GM18873 (cell line): ENCODE measurements at regions not wholly inside any gene's neighbourhood (a gene's known extent, or its start where the extent isn't known, plus 50 kb on each side); places are given as distances from the start of the nearest gene placed in this dataset.

Source experiments
- ATAC-seq: cut with Tn5 transposase; IDR thresholded peaks from one replicate; pipeline ENCODE4 v1.9.1; 2021; ENCODE audit warnings: mild to moderate bottlenecking, moderate library complexity, moderate number of reproducible peaks; ENCODE audit not compliant: unreplicated experiment, low FRiP score

DNA sequence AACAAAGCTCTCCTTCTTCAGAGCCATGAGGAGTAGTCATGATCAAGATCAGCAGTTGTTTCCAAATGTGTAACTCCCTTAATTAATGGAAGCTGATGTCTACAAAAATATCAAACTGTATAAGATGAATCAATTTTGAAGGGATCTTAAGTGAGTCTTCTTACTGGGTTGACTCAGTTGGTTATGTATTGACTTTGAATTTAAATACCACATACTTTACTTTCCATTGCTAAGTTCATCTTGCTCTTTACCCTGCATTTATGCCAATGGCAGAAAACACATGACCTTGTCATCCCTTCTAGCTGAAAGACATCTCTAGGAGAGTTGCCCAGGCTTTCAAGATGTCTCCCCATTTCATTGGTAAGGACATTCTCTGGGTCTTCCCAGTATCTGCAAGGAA is 123.2 kb upstream of the STMND1 start:
- no peak for ATAC-seq

DNA sequence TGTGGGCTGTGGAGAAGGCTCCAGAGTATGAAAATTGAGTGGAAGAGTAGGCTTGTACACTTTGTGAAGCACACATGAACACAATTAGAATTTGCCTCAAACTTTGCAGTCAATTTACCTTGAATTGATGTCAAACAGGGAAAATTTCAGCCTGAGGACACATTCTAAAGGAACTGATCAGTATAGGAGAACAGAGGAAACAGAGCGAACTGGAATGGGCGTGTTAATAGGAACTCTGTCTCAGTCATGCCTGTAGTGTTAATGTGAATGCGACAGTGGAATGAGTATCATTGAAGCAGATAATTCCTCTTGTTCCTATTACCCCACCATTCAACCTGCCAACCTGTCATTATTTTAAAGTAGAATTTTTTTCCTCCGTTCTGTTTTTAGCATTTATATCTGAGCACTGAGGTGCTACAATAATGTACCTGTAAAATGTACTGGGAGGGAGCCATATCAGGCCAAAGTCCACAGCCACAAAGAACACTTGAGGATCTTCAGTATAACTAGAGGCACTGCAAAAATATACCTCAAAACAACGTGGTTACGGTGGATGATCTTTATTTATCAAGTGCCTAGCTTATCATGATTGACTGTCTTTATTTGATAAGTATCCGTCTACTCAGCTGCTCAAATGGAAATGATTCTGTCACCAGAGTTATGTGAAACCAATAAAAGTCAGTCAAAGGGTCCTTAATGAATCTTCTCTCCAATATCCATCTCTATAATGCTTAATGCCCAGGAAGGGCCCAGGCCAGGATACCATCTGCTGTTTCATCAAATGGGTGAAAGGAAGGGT is 125.3 kb upstream of the STMND1 start:
- ATAC-seq: no peak

DNA sequence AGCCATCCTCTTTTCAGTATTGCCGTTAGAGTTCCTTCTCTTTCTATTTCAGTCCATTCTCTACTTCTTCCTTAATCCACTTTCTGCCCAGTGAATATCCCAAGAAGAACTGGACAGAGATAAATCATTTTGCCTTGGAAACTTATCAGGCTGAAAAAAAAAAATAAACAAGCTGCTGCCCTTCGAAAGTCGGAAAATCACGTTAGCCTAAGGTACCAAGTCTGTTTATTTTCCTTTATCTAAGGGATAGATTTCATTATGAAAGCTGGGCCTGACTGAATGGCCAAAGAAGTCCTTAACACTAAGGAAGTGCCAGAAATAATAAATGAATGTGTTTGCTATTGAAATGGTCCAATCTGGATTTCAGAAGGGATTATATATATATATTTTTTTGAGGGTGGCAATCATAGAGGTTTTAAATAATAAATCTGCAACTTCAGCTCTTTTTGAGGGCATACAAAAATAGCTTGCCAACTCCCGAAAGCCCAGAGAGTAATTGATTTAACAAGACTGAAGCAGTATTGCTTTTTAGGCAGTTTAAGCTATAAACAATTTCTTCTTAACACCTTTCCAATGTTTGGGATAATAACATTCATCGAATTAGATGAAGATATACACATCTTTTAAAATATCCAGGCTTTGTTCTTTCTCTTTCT is 127.0 kb upstream of the STMND1 start:
- no peak for ATAC-seq

DNA sequence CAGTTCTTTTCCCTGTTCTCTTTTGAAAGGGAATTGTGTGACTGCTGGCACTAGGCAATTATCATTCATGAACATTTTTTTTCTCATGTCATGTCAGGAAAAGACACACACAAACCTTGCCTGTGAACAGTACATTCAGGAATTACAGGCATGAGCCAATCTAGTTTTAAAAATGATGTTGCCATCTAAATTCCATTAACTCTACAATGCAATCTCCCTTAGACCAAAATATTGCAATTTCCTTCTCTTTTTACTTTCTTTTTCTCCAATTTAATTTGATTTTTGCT is 127.5 kb upstream of the STMND1 start:
- no peak for ATAC-seq

DNA sequence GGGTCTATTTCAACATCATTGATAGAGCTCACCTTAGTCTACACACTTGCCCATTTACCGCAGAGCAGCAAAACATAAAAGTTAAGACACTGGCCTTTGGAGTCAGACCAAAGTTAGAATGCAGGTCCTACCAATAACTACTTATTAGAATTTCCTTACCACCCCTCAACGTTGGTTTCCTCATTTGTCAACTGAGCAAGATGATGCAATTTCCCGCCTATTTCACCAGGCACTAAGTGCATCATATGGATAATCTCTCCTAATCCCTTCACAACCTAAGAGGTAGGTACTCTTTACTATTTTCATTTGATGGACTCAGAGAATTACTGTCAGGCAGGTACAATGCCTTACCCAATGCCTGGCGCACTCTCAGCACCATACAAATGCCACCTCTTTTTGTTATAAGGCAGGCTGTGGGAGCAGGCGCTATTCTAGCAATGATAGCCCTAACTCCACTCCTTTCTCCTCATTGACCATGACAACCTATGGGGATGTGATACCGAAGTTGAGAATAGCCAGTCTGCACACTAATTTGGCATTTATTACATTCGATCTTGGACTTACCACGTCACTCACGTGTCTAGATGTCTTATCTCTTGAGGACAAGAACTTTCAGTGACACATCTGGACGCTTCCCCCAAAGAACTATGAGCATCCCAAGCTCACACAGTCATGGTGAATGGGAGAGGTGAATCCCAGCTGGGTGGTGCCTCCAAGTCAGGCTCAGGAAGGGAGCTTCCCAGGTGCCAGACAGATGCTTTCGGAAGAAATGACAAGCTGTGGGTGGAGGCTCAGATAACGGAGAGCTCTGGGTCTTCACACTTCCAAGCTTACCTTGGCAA is 128.1 kb upstream of the STMND1 start:
- ATAC-seq: no peak

DNA sequence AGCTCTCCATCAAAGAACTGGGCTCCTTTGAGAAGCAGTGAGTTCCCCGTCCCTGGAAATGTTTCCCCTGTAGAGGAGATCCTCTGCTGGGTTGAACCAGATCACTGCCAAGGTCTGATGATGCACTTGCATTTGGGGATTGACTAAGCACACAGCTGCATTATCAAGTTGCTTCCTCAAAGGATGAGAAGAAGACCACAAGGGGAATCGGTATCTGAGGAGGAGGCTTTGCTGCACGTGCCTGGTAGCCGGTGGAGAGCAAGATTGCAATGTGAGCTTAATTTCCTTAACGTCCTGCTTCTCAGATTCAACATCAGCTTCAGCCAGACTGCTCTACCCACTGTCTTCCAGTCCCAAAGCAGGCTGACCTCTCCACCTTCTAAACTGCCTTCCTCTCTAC is 128.8 kb upstream of the STMND1 start:
- no peak for ATAC-seq

DNA sequence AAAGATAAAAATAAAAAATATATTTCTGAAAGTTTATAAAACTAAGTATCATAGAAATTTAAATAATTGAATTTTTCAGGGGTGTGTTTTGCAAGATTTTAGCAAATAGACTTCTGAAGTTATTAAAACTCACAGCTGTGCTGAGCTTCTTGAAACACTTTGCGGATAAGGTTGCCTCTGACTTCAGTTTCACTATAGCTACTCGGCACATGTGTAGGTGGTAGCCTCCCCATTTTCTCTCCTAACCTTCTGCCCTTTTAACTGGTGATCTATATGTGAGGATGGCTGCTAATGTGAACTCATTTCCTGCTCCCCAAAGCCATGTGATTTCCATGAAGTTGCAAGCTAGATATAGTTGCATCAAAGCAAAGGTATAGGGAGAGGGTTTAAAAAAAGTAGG is 129.3 kb upstream of the STMND1 start:
- no peak for ATAC-seq

DNA sequence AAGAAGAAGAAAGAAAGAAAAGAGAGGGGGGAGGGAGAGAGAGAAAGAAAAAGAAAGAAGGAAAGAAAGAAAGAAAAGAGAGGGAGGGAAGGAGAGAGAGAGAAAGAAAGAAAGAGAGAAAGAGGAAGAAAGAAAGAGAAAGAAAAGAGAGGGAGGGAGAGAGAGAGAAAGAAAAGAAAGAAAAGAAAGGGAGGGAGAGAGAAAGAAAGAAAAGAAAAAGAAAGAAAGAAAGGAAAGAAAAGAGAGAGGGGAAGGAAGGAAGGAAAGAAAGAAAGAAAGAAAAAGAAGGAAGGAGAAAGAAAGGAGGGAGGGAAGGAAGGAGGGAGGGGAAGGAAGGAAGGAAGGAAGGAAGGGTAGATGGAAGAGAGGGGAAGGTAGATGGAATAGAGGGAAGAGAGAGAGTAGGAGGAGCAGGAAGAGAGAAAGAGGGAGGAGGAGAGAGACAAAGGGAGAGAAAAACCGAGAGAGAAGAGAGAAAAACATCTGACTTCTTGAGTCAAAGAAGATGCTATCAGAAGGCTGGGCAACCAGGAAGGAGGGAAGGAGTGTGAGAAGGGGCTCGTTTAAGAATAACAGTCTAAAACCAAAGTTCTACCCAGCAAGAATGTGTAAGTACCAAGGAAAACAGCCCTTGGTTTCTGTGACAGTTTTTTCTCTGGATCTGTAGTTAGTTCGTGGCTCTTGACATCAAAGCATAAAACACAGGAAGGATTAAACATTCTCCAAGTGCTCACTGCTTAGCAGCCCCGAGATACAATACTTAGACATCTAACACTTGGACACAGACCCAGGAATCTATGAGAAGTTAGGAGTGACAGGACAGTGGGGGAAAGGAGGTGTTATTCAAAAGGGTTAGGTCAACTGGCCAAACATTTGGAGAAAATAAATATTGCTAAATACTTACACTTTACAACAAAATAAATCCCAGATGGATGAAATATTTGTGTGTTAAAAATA is 131.9 kb upstream of the STMND1 start:
- ATAC-seq: no peak

DNA sequence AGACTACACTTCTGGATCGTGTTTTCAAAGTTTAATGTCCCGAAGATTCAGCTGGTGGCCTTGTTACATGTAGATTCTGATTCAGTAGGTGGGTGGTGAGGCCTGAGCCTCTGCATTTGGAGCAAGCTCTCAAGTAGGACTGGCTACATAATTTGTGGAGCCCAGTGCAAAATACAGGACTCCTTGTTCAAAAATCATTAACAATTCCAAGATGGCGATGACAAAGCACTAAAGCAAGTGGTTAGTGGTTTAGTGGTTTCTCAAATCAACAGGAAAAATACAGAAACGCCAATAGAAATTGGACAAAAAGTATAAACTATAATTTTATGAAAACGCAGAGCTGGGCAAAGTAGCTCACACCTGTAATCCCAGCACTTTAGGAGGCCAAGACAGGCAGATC is 133.7 kb upstream of the STMND1 start:
- ATAC-seq: no peak

DNA sequence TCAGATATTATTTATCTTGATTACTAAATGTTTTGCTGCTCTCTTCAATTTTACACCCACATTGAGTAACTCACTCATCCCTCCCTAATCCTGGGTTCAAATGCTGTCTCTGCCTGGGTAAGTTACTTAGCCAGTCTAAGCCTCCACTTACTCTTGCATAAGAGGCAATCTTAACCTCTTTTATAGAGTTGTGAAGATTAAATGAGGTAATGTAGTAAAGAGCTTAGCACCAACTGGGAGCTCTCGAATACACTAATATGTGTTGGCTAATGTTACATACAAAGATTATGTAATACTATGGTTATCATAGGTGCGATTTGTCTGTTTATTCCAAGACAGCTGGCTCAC is 134.4 kb upstream of the STMND1 start:
- ATAC-seq: no peak

DNA sequence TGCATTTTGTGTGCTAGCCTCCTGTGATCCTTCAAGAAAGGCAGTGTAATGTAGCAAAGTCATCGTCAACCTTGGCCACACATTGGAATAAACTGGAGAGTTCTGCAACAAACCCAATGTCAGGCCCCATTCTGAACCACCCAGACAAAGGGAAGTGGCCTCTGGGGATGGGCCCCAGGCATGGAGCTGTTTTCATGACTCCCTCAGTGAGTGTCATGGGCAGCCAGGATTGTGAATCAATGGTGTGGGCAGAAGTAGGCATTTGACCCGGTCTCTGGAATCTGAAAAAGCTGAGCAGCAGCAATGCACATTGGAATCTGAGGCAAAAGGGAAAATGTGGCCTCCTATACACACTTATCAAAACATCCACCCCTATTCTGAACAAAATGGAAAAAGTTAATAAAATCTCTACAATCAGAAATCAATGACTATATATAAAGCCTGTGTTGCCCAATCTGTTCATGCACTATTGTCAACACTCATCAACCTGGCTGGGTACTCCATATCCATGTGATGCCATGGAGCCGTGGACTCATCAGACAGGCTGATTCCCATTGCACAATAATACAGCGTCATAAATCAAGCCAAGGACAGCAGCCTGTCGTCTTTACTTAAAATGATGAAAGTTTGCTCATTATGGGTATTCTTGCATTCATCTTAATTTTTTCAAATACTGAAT is 134.9 kb upstream of the STMND1 start:
- no peak for ATAC-seq

DNA sequence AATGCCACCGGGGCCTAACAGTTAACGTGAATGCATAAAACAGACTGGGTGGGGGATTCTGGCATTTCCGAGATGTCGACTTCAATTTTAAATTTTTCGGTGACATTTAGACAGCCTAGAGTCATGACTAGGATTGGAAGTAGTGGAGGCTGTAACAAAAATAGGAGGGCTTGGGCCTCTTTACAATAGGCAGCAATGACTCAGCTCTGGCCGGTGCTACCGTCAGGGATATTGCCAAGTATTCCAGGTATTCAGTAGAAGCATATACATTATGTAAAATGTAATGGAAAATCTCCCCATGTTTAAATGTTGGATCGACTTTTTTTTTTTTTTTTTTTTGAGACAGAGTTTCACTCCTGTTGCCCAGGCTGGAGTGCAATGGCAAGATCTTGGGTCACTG is 136.2 kb upstream of the STMND1 start:
- no peak for ATAC-seq

DNA sequence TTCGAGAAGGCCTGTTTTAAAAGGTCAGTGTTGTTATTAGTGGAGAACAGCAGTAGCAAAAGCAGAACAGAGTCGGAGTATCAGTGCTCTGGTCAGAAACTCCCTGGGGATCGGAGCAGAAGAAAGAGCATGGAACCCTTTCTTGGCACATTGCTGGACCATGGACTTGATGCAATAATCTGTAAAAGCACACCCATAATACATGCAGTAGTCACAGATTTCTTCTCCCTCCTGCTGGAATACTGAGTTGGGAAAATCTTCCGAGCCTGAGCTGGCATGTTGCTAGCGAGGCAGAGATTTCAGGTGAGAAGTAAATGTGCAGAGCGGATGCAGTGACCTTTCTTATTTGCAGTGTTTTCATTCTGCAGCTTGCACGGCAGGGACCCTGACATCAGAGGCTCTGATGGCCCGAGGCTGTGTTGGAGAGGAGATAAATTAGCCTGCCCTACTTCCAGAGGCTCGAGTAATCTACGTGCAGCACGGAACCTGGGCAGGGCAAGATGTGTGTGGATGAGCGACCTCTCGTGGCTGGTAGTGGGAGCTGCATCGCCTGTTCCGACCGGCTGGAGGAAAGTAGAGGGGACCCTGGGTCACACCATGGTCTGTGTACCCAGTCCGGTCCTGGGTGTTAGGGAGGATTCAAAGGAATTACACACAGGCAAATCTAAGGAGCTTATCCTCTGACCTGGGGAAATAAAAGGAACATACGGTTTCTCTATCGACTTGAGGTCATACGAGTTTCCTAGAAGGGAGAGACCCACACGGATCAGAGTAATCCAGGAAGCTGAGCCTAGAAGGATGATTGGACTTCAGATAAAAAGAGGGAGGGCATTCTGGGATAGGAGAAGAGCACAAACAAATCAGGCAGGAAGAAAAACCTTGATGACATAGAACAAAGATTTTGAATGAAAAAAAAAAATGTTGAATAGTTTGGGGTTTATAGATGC is 137.0 kb upstream of the STMND1 start:
- no peak for ATAC-seq

DNA sequence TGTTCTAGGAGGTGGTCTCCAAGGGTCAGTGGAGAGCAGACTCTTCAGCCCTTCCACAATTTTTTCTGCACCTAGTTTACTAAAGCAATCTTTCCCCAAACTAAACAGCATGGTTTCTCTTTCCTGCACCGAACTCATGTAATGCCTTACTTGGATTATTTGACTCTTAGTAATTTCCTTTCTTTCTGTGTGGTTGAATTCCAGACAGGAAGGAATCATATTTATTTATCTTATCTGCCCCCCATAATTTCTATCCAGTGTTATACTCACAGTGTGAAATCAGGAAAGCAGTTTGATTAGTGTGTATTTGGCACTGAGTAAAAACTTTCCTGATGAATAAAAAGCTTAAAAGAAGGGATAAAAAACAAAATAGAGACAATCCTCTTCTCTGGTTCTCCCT is 140.3 kb upstream of the STMND1 start:
- no peak for ATAC-seq

DNA sequence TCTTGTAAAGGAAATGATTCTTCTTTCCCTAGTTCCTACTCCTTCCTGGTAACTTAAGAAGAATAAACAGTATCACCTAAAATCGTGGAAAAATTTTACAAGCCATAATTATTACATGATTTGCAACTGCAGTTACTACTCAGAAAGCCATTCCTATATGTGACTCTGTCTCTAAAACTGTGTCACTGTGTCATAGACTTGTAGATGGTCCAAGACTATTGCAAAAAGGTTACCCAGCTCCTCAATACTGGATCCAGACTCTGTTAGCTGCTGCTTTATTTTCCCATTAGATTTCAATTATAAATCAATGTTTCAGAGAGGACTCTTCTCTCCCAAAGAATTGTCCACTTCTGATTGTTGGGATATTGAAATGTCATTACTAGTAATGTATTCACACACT is 142.1 kb upstream of the STMND1 start:
- no peak for ATAC-seq

DNA sequence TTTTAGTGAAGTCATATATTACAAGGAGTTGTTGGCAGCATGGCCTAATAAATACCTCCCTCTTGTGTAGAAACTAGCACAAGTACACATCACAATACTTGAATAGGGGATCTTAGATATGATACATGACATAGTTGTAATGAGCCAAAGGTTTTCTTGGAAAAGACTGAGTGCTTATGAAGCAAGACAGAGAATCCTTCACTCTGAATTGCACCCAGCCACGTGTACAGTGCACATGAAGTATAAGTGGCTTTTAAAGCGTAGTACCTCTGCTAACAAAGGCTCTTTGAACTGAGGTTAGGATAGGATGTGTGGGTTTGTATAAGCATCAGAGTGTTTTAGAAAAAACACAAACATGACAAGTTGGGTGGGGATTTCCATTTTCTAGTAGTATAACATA is 145.5 kb upstream of the STMND1 start:
- no peak for ATAC-seq

DNA sequence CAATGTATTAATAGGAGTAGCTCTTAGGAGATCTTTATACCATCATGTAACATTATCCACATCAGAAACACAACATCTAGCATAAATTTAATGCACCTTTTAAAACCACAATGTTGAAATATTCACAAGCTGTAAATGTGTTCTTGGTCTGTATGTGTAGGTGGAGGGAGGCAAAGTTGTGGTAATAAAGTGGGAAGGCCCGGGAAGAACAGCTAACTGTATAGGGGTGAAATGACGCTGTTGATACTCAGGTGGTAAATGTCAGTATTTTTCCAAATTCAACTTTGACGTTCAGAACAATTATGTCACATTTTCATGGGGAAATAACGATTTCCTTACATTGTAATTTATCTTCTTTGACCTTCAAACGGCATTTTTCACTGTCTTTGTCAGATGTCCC is 146.0 kb upstream of the STMND1 start:
- ATAC-seq: no peak

DNA sequence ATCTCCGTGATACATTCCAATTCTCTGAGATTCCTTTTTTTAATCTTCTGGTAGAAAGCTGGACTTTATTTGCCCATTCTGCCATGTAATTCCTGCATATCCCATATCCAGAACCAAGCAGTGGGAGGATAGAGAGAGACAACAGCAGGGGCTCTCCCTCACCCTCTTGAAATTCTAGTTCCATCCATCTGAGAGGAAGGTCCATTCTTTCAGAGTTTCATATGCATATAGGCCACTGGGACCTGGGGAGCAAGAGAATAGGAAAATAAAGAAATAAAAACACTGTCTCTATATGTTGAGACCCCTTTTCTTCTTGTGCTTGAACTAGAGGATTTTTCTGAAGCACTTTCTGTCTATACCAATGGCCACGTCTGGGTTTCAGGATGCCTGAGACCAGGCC is 147.9 kb upstream of the STMND1 start:
- no peak for ATAC-seq

DNA sequence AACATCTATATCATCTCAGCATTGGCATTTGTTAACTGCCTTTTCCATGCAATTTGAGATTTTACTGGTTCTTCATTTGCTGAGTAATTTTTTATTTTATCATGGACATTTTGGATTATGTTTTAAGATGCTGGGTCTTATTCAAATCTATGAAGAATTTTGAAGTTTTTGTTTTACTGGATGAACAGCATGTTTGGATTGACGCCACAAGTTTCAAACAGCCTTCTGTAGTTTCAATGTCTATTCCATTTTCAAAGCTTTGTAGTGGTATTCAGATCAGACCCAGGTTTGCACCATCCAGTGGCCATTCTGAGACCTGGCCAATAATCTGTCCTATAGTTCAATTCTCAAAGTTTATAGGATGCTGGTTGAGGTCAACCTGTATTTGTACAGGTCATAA is 148.4 kb upstream of the STMND1 start:
- no peak for ATAC-seq
